ENCODE measurements at regions not wholly inside any gene's neighbourhood (a gene's known extent, or its start where the extent isn't known, plus 50 kb on each side); places are given as distances from the start of the nearest gene placed in this dataset.

DNA sequence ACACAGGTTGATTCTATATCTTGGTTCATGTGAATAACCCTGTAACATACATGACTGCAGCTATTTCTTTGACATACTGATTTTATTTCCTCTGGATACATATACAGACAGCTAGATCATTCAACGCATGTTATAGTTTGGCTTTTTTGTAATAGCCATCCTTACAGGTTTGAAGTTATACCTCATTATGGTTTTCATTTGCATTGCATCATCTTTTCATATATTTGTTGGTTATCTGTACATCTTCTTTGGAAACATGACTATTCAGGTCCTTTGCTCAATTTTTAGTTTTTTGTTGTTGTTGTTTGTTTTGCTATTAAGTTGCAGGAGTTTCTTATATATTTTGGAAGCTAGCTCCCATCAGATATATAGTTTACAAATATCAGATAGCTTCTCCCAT is 276.2 kb upstream of the NETO1 start:
- TF ChIP-seq, protein P1, sequence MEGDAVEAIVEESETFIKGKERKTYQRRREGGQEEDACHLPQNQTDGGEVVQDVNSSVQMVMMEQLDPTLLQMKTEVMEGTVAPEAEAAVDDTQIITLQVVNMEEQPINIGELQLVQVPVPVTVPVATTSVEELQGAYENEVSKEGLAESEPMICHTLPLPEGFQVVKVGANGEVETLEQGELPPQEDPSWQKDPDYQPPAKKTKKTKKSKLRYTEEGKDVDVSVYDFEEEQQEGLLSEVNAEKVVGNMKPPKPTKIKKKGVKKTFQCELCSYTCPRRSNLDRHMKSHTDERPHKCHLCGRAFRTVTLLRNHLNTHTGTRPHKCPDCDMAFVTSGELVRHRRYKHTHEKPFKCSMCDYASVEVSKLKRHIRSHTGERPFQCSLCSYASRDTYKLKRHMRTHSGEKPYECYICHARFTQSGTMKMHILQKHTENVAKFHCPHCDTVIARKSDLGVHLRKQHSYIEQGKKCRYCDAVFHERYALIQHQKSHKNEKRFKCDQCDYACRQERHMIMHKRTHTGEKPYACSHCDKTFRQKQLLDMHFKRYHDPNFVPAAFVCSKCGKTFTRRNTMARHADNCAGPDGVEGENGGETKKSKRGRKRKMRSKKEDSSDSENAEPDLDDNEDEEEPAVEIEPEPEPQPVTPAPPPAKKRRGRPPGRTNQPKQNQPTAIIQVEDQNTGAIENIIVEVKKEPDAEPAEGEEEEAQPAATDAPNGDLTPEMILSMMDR (IDR thresholded peaks at IDR 0.05): no peak
- TF ChIP-seq POLR2A (IDR thresholded peaks at IDR 0.05): no peak
